AG04450 (cell line): ENCODE measurements at regions not wholly inside any gene's neighbourhood (a gene's known extent, or its start where the extent isn't known, plus 50 kb on each side); places are given as distances from the start of the nearest gene placed in this dataset.

Experiments
- CTCF ChIA-PET: fragments of 300-600, 350-600 bp; formaldehyde crosslinking; extraction: SDS; loops from one replicate; lab custom pipeline; 2022; ENCODE audit warnings: antibody characterized with exemption, inconsistent platforms; lab: Charles Lee
- POLR2A ChIA-PET: fragments of 350-600 bp; formaldehyde crosslinking; extraction: SDS; loops from one replicate; lab custom pipeline; 2021; ENCODE audit warnings: antibody characterized with exemption, inconsistent platforms; lab: Yijun Ruan, JAX
- DNase-seq: peaks from one replicate; pipeline ENCODE4 v3.0.0-alpha.2; 2011; ENCODE audit warnings: low read depth, low spot score
- H3K27ac ChIP-seq: one replicate; pipeline ENCODE4 v1.5.1; 2012; ENCODE audit warnings: low read depth, low read length, control low read depth
- H3K27me3 ChIP-seq: one replicate; pipeline ENCODE4 v1.6.0; 2012; ENCODE audit warnings: low read length; ENCODE audit not compliant: control insufficient read depth, insufficient read depth
- H3K4me3 ChIP-seq: 2 replicates; pipeline ENCODE4 v1.5.1; 2011; ENCODE audit warnings: mild to moderate bottlenecking, low read depth, low read length, control low read depth
- H3K9me3 ChIP-seq: 2 replicates; pipeline ENCODE4 v1.5.1; 2012; ENCODE audit warnings: low read length; ENCODE audit not compliant: control insufficient read depth, insufficient read depth
- CTCF ChIP-seq: IDR thresholded peaks from 2 replicates; pipeline ENCODE4 v1.5.1; 2011; ENCODE audit warnings: low read depth, low read length, control low read depth, inconsistent platforms

- no peaks in the 10 kb centered on the region for H3K27me3 ChIP-seq
- DNase-seq, result no peak
- no peak overlapping the region for H3K27ac ChIP-seq
- H3K4me3 ChIP-seq, result no peak overlapping the region
- POLR2A ChIA-PET, result no interaction called here
- H3K9me3 ChIP-seq, result peaks cover 22% of the 10 kb centered on the region
- CTCF ChIA-PET, result no interaction called here
- no peak for TF ChIP-seq CTCF
Observed at GRCh38 chr11:134822897-134823296, 410.9 kb upstream of the B3GAT1 start.

- H3K27me3 ChIP-seq, result no peaks in the 10 kb centered on the region
- CTCF ChIA-PET, result interaction anchor here (1.4 kb wide), 1 partner anchor 47 kb away, joined by 4 read pairs; no protein-coding TSS in a partner anchor
Observed at GRCh38 chr11:134821422-134821821, 409.4 kb upstream of the B3GAT1 start.

GRCh38 chr11:134819041-134819440 is 407.0 kb upstream of the B3GAT1 start:
- H3K27ac ChIP-seq, result no peak overlapping the region
- no peak for DNase-seq
- H3K27me3 ChIP-seq, result no peaks in the 10 kb centered on the region
- ChIA-PET POLR2A (no interaction called here), CTCF (no interaction called here)
- TF ChIP-seq CTCF, result no peak
- H3K9me3 ChIP-seq, result peaks cover 19% of the 10 kb centered on the region
- no peak overlapping the region for H3K4me3 ChIP-seq

More at GRCh38 chr11:134821422-134821821, 409.4 kb upstream of the B3GAT1 start:
- no peak for TF ChIP-seq CTCF
- no peak overlapping the region for H3K27ac ChIP-seq
- no peak overlapping the region for H3K4me3 ChIP-seq
- peaks cover 22% of the 10 kb centered on the region for H3K9me3 ChIP-seq
- POLR2A ChIA-PET, result no interaction called here
- DNase-seq, result no peak

- no peaks in the 10 kb centered on the region for H3K27me3 ChIP-seq
- DNase-seq, result no peak
- no peak overlapping the region for H3K27ac ChIP-seq
- H3K4me3 ChIP-seq, result no peak overlapping the region
- ChIA-PET CTCF (no interaction called here), POLR2A (no interaction called here)
- peaks cover 17% of the 10 kb centered on the region for H3K9me3 ChIP-seq
- TF ChIP-seq CTCF, result no peak
Observed at GRCh38 chr11:134818516-134818915, 406.5 kb upstream of the B3GAT1 start.

- TF ChIP-seq CTCF, result no peak
- ChIA-PET CTCF (no interaction called here), POLR2A (no interaction called here)
- no peak for DNase-seq
- H3K4me3 ChIP-seq, result no peak overlapping the region
- no peaks in the 10 kb centered on the region for H3K27me3 ChIP-seq
- no peak overlapping the region for H3K27ac ChIP-seq
- peaks cover 10% of the 10 kb centered on the region for H3K9me3 ChIP-seq
Observed at GRCh38 chr11:134815404-134815803, 403.4 kb upstream of the B3GAT1 start.
